ENCODE measurements at regions not wholly inside any gene's neighbourhood (a gene's known extent, or its start where the extent isn't known, plus 50 kb on each side); places are given as distances from the start of the nearest gene placed in this dataset.
A peak's percentile ranks its signal among the peaks of the same experiment; 100 is the strongest.

- TF ChIP-seq BHLHE40 (IDR thresholded peaks at IDR 0.05; ENCODE audit: low read depth, low read length) = no peak
- no peak for TF ChIP-seq RFX5 (IDR thresholded peaks at IDR 0.05; ENCODE audit: low read depth, low read length)
- no peak for TF ChIP-seq ELK1 (IDR thresholded peaks at IDR 0.05; ENCODE audit: borderline replicate concordance, low read depth, low read length)
- no peak for TF ChIP-seq CEBPB (IDR thresholded peaks at IDR 0.05; ENCODE audit: low read depth, low read length)
- TF ChIP-seq CTCF (conservative IDR thresholded peaks at IDR 0.05; ENCODE audit: low read depth, low read length) = no peak
- TF ChIP-seq RCOR1 (IDR thresholded peaks at IDR 0.05; ENCODE audit: insufficient replicate concordance, low read length) = no peak
- TF ChIP-seq POLR2A (IDR thresholded peaks at IDR 0.05; ENCODE audit: low read depth, low read length) = no peak
- TF ChIP-seq SMC3 (IDR thresholded peaks at IDR 0.05; ENCODE audit: low read depth, low read length) = no peak
- no peak for TF ChIP-seq NFE2L2 (IDR thresholded peaks at IDR 0.05; ENCODE audit: low read depth, low read length)
- TF ChIP-seq CHD1 (IDR thresholded peaks at IDR 0.05; ENCODE audit: low read depth, low read length) = no peak
- no peak for TF ChIP-seq MXI1 (IDR thresholded peaks at IDR 0.05; ENCODE audit: borderline replicate concordance, low read depth, low read length)
- no peak for TF ChIP-seq FOS (IDR thresholded peaks at IDR 0.05; ENCODE audit: low read depth, low read length)
Measured at GRCh38 chr3:67301556-67301955, 303.4 kb downstream of the KBTBD8 start.

More at GRCh38 chr3:67301556-67301955, 303.4 kb downstream of the KBTBD8 start:
- CTCF ChIA-PET = no interaction called here
- H3K27me3 ChIP-seq (ENCODE audit: control insufficient read depth, insufficient read depth, low read length) = no peaks in the 10 kb centered on the region
- no peak overlapping the region for H2AK9ac ChIP-seq (replicated peaks; ENCODE audit: low read depth, low read length, poor library complexity)
- H3K4me3 ChIP-seq (ENCODE audit: insufficient read depth, low read depth, low read length) = no peak overlapping the region
- H4K91ac ChIP-seq (ENCODE audit: insufficient read depth, low read depth, low read length) = no peak overlapping the region
- no peak; the same call in 1 of the 2 replicates for ATAC-seq (ENCODE audit: low read depth)
- no TSS peak for BruUV-seq (replicated peaks)
- POLR2A ChIA-PET (ENCODE audit: unreplicated experiment) = no interaction called here
- no peaks in the 10 kb centered on the region for H3K4me1 ChIP-seq (ENCODE audit: control insufficient read depth, insufficient read depth, low read length)
- dilution Hi-C loops (cut with HindIII; ENCODE audit: low sequenced_read_pairs, unreplicated experiment) = no loop called here
- H4K8ac ChIP-seq (ENCODE audit: low read depth in 2 of 2, low read length in 2 of 2) = no peak overlapping the region
- H2BK5ac ChIP-seq (ENCODE audit: low read depth, low read length, poor library complexity, severe bottlenecking) = no peak overlapping the region
- H3K9me3 ChIP-seq (ENCODE audit: control insufficient read depth, insufficient read depth, low read length) = no peaks in the 10 kb centered on the region
- no peak overlapping the region for H3K18ac ChIP-seq (ENCODE audit: low read depth, low read length)
- H3K4ac ChIP-seq (ENCODE audit: low read depth, low read length) = no peak overlapping the region
- in situ Hi-C loops (cut with MboI; ENCODE audit: low sequenced_read_pairs) = no loop called here
- H2BK15ac ChIP-seq (ENCODE audit: low read depth, low read length) = no peak overlapping the region
- no peaks in the 10 kb centered on the region for H4K20me1 ChIP-seq (ENCODE audit: insufficient read depth, low read length)
- no peak overlapping the region for H4K5ac ChIP-seq (ENCODE audit: low read depth, low read length)
- no peak overlapping the region for H3K23ac ChIP-seq (ENCODE audit: low read depth, low read length)
- H3K14ac ChIP-seq (replicated peaks; ENCODE audit: low read depth, low read length) = no peak overlapping the region
- H2BK20ac ChIP-seq (ENCODE audit: low read depth, low read length) = no peak overlapping the region
- DNase-seq = peak; percentile 39
- no peak overlapping the region for H2BK120ac ChIP-seq (ENCODE audit: low read depth, low read length)
- no peak overlapping the region for H3K56ac ChIP-seq (ENCODE audit: extremely low read depth, insufficient read depth, low read length)
- H3K9me1 ChIP-seq (ENCODE audit: insufficient read depth, low read length) = no peaks in the 10 kb centered on the region
- no CpG with 5 or more reads among the region's 2 CpGs for WGBS, 2 experiments (ENCODE audit: extremely low coverage in 2 of 2, insufficient read length in 1 of 2)
- H3K79me1 ChIP-seq (ENCODE audit: low read depth in 1 of 2, low read length in 2 of 2) = no peaks in the 10 kb centered on the region
- H3K36me3 ChIP-seq (ENCODE audit: control insufficient read depth, insufficient read depth, low read length) = no peaks in the 10 kb centered on the region
- intact Hi-C loops (cut with micrococcal nuclease) = no loop called here
- H2AK5ac ChIP-seq (ENCODE audit: low read depth, low read length) = no peak overlapping the region
- H2AFZ ChIP-seq (replicated peaks; ENCODE audit: low read length, poor library complexity) = no peak overlapping the region
- H3K27ac ChIP-seq (ENCODE audit: insufficient read depth, low read length) = no peak overlapping the region
- no peak overlapping the region for H3K4me2 ChIP-seq (ENCODE audit: low read depth, low read length)
- H3K9ac ChIP-seq (ENCODE audit: low read depth, low read length) = no peak overlapping the region
